Thoracic aorta (tissue), 2 donors: ENCODE measurements at regions not wholly inside any gene's neighbourhood (a gene's known extent, or its start where the extent isn't known, plus 50 kb on each side); places are given as distances from the start of the nearest gene placed in this dataset.

Source experiments
- ATAC-seq: fragments of 150-250 bp; one replicate; pipeline ENCODE4 v1.8.0; 2017; ENCODE audit warnings: low read depth; ENCODE audit not compliant: insufficient number of reproducible peaks, low FRiP score
- DNase-seq: peaks from one replicate; pipeline ENCODE4 v3.0.0-alpha.2; 2020; ENCODE audit warnings: low spot score
- H3K27ac ChIP-seq, 2 donors: fragments of 200-600 bp; sonication (generic); 1 replicate in 1 of 2; 2 replicates in 1 of 2; pipeline ENCODE4 v1.5.1; 2016; ENCODE audit warnings: mild to moderate bottlenecking in 2 of 2, moderate library complexity in 2 of 2
- H3K27me3 ChIP-seq: fragments of 200-600 bp; sonication (generic); replicated peaks from 2 replicates; pipeline ENCODE4 v1.6.0; 2016; ENCODE audit warnings: mild to moderate bottlenecking; ENCODE audit not compliant: insufficient read depth
- H3K36me3 ChIP-seq: fragments of 200-600 bp; sonication (generic); one replicate; pipeline ENCODE4 v1.5.1; 2016
- H3K4me1 ChIP-seq, 2 donors: fragments of 200-600 bp; sonication (generic); 1 replicate in 1 of 2; 2 replicates in 1 of 2; pipeline versions ENCODE4 v1.5.1 to v1.6.0; 2016; ENCODE audit warnings: low read depth in 2 of 2, mild to moderate bottlenecking in 1 of 2; ENCODE audit not compliant: control insufficient read depth in 1 of 2
- H3K4me3 ChIP-seq: fragments of 200-600 bp; sonication (generic); 2 replicates; pipeline ENCODE4 v1.5.1; 2016; ENCODE audit warnings: mild to moderate bottlenecking
- H3K9me3 ChIP-seq: fragments of 200-600 bp; sonication (generic); 2 replicates; pipeline ENCODE4 v1.5.1; 2016
- TF ChIP-seq, protein P1 (sequence below): fragments of 200-600 bp; sonication (generic); IDR thresholded peaks from one replicate; pipeline ENCODE4 v1.5.1; 2019; ENCODE audit warnings: antibody characterized with exemption

DNA sequence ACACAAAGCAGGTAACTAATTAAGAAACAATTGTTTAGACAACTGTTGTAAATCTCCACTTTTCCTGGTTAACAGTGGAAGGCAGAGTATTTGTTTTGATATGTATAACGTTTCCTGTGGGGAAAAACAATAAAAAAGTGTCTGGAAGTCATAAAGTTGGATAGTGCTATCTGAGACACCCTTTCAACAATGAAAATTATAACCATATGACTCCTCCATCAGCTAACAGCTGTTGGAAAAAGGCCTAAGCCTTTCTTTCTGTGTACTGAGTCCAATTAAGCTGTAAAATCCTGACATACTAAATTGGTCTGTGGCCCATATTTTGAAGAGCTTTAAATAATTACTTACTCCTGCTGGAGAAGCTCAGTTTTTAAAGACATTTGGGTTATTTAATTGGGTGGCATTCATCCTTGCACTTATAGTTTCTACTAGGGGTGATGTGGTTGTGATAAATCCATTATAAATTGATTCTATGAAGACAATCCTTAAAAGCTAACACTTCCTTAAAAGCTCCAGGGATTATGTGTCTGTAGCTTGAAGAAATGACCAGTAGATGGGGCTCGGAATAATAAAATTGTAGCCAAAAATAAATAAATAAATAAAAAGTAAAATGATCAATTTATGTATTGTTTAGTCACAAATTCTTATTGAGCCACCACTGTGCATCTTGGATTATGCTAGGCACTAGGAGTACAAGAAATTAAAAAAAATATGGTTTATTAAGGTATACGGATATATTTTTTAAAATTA is 698.1 kb upstream of the NXPH2 start:
- DNase-seq: no peak
- Histone ChIP-seq H3K36me3 (no peaks in the 10 kb centered on the region), H3K4me1 (no peaks in the 10 kb centered on the region), H3K27me3 (no peaks in the 10 kb centered on the region), H3K4me3 (no peak overlapping the region), H3K9me3 (no peaks in the 10 kb centered on the region), H3K27ac (no peak overlapping the region)
- TF ChIP-seq, protein P1, sequence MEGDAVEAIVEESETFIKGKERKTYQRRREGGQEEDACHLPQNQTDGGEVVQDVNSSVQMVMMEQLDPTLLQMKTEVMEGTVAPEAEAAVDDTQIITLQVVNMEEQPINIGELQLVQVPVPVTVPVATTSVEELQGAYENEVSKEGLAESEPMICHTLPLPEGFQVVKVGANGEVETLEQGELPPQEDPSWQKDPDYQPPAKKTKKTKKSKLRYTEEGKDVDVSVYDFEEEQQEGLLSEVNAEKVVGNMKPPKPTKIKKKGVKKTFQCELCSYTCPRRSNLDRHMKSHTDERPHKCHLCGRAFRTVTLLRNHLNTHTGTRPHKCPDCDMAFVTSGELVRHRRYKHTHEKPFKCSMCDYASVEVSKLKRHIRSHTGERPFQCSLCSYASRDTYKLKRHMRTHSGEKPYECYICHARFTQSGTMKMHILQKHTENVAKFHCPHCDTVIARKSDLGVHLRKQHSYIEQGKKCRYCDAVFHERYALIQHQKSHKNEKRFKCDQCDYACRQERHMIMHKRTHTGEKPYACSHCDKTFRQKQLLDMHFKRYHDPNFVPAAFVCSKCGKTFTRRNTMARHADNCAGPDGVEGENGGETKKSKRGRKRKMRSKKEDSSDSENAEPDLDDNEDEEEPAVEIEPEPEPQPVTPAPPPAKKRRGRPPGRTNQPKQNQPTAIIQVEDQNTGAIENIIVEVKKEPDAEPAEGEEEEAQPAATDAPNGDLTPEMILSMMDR: no peak
- no peak for ATAC-seq

DNA sequence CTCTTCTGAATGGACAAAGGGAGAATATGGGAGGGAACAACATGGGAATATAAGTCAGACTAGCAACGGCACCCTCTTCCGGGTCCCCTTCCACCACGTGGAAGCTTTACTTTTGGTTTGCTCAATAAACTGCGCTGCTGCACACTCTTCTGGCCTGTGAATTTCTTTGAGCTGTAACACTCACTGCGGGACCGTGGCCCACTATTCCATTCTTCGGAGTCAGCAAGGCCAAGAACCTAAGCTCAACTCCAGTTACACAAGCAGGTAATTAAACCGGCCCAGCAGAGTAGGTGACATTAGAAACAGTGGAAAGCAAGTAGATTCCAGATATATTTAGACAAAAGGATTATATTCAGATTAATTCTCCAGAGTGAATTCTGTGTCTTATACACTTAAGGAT is 697.4 kb upstream of the NXPH2 start:
- ATAC-seq (no peak), DNase-seq (no peak)
- TF ChIP-seq, protein P1: no peak
- no peaks in the 10 kb centered on the region for H3K4me1 ChIP-seq
- no peaks in the 10 kb centered on the region for H3K27me3 ChIP-seq
- no peak overlapping the region for H3K27ac ChIP-seq
- H3K9me3 ChIP-seq: no peaks in the 10 kb centered on the region
- no peak overlapping the region for H3K4me3 ChIP-seq
- no peaks in the 10 kb centered on the region for H3K36me3 ChIP-seq

DNA sequence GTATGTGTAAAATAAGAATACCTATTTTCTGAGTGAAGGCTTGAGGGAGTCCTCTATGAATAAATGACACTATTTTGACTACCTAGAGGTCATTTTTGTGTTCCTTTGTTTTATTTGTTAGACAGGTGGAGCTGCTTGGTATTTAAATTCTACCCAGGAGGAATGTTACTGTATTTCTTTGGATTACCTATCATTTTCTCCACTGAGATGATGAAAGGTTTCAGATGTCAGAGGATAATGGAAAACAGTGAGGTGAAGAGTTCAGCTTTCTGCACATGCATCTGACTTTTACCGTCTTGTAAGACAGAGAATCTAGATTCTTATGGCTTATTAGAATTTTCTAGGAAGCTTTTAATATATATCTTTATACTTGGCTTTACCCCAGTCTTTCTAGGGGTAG is 689.8 kb upstream of the NXPH2 start:
- no peak for DNase-seq
- ATAC-seq: no peak
- Histone ChIP-seq H3K27me3 (no peaks in the 10 kb centered on the region), H3K36me3 (no peaks in the 10 kb centered on the region), H3K4me1 (no peaks in the 10 kb centered on the region), H3K27ac (no peak overlapping the region), H3K9me3 (no peaks in the 10 kb centered on the region), H3K4me3 (no peak overlapping the region)
- TF ChIP-seq, protein P1: no peak

DNA sequence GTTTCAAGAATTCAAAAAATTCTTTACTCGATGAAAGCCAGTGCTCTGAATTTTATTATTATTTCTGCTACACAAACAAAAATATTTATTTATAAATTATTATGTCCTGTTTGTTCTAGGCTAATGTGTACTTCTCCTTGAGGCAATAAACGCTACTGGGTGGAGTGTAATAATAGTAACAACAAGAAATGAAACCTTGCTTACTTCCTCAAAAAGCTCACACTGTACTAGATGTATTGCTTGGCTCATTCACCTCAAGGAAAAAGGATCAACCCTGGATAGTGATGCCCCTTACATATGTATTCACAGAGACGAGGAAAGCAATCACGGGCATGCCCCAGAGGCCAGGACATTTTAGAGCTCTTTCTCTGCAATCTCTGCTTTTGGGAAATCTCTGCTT is 685.6 kb upstream of the NXPH2 start:
- Histone ChIP-seq H3K36me3 (no peaks in the 10 kb centered on the region), H3K27ac (no peak overlapping the region), H3K9me3 (no peaks in the 10 kb centered on the region), H3K4me1 (no peaks in the 10 kb centered on the region), H3K27me3 (no peaks in the 10 kb centered on the region), H3K4me3 (no peak overlapping the region)
- DNase-seq: no peak
- TF ChIP-seq, protein P1: no peak
- ATAC-seq: no peak

DNA sequence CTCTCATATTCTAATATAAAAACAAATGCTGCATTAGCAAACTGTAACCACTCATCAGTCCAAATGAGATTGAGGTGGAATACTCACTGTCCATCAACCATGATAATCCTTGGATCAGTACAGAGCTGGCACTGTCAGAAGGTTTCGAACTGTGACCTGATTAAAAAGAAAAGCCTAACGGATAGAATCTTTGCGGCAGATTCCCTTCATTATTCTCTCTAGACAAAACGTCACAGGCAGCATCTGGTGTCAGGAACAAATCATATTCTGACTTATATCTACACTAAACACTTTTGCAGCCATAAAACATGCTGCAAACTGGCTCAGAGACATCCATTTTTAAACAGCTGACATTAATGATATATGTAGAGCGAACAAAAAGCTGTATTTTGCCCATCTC is 677.7 kb upstream of the NXPH2 start:
- H3K4me3 ChIP-seq: no peak overlapping the region
- H3K27me3 ChIP-seq: no peaks in the 10 kb centered on the region
- H3K9me3 ChIP-seq: no peaks in the 10 kb centered on the region
- H3K27ac ChIP-seq: no peak overlapping the region
- H3K4me1 ChIP-seq: no peaks in the 10 kb centered on the region
- TF ChIP-seq, protein P1: no peak
- H3K36me3 ChIP-seq: no peaks in the 10 kb centered on the region
- ATAC-seq (no peak), DNase-seq (no peak)
